Tibial nerve (tissue), 4 donors: ENCODE measurements at regions not wholly inside any gene's neighbourhood (a gene's known extent, or its start where the extent isn't known, plus 50 kb on each side); places are given as distances from the start of the nearest gene placed in this dataset.
A peak's percentile ranks its signal among the peaks of the same experiment; 100 is the strongest.

Experiments
- DNase-seq, 2 donors: peaks; one replicate each; pipeline ENCODE4 v3.0.0-alpha.2; 2019; ENCODE audit warnings: low spot score in 2 of 2
- H3K27ac ChIP-seq, 4 donors: fragments of 200-600 bp; sonication (generic) in 3 of 4; one replicate each; pipeline ENCODE4 v1.5.1; 2017 to 2019; ENCODE audit warnings: mild to moderate bottlenecking in 1 of 4
- H3K27me3 ChIP-seq, 2 donors: fragments of 200-600 bp; sonication (generic) in 1 of 2; one replicate each; pipeline versions ENCODE4 v1.5.1 to v1.6.0; 2017 to 2019
- H3K36me3 ChIP-seq, 3 donors: fragments of 200-600 bp; sonication (generic); one replicate each; pipeline ENCODE4 v1.5.1; 2018 to 2019
- H3K4me1 ChIP-seq, 4 donors: fragments of 200-600 bp; sonication (generic) in 3 of 4; one replicate each; pipeline ENCODE4 v1.5.1; 2017 to 2019
- H3K4me3 ChIP-seq, 4 donors: fragments of 200-600 bp; sonication (generic) in 3 of 4; one replicate each; pipeline ENCODE4 v1.5.1; 2017 to 2019; ENCODE audit warnings: mild to moderate bottlenecking in 1 of 4, moderate library complexity in 1 of 4
- H3K9me3 ChIP-seq, 4 donors: fragments of 200-600 bp; sonication (generic) in 3 of 4; one replicate each; pipeline ENCODE4 v1.5.1; 2017 to 2019
- EP300 ChIP-seq, 2 donors: sonication (generic); formaldehyde crosslinking; IDR thresholded peaks; one replicate each; pipeline ENCODE4 v1.6.1; 2017; ENCODE audit warnings: antibody characterized with exemption in 2 of 2, mild to moderate bottlenecking in 1 of 2
- POLR2A ChIP-seq, 2 donors: fragments of 450-650 bp; IDR thresholded peaks; one replicate each; pipeline ENCODE4 v1.6.1; 2017; ENCODE audit warnings: antibody characterized with exemption in 2 of 2, mild to moderate bottlenecking in 2 of 2, moderate library complexity in 2 of 2
- whole genome bisulfite sequencing, 2 donors: methylation state at CpG; one replicate each; pipeline ENCODE4 v1.1.5; 2018; 5-methylcytosine and 5-hydroxymethylcytosine counted together
- TF ChIP-seq, protein P1 (sequence below), 5 experiments: fragments of 200-600 bp in 3 of 5; fragments of 450-650 bp in 2 of 5; sonication (generic) in 3 of 5; IDR thresholded peaks; one replicate each; pipeline ENCODE4 v1.5.1; 2016 to 2019; ENCODE audit warnings: antibody characterized with exemption in 5 of 5, mild to moderate bottlenecking in 3 of 5, moderate library complexity in 2 of 5

GRCh38 chr9:89744255-89744648, 139.4 kb downstream of the GADD45G start:
- WGBS, 2 donors, result 82 to 84% methylated on average over 8 of the region's 8 CpGs
- Histone ChIP-seq H3K4me3 (no peak overlapping the region), H3K4me1 (no peaks in the 10 kb centered on the region), H3K27me3 (no peaks in the 10 kb centered on the region), H3K9me3 (peaks cover 0 to 6% (median 0%) of the 10 kb centered on the region in 4 donors), H3K27ac (no peak overlapping the region), H3K36me3 (no peaks in the 10 kb centered on the region)
- TF ChIP-seq EP300 (IDR thresholded peaks at IDR 0.05), result no peak
- TF ChIP-seq POLR2A (IDR thresholded peaks at IDR 0.05), result no peak
- TF ChIP-seq, protein P1, sequence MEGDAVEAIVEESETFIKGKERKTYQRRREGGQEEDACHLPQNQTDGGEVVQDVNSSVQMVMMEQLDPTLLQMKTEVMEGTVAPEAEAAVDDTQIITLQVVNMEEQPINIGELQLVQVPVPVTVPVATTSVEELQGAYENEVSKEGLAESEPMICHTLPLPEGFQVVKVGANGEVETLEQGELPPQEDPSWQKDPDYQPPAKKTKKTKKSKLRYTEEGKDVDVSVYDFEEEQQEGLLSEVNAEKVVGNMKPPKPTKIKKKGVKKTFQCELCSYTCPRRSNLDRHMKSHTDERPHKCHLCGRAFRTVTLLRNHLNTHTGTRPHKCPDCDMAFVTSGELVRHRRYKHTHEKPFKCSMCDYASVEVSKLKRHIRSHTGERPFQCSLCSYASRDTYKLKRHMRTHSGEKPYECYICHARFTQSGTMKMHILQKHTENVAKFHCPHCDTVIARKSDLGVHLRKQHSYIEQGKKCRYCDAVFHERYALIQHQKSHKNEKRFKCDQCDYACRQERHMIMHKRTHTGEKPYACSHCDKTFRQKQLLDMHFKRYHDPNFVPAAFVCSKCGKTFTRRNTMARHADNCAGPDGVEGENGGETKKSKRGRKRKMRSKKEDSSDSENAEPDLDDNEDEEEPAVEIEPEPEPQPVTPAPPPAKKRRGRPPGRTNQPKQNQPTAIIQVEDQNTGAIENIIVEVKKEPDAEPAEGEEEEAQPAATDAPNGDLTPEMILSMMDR (IDR thresholded peaks at IDR 0.05), result no peak
- no peak for DNase-seq

DNA sequence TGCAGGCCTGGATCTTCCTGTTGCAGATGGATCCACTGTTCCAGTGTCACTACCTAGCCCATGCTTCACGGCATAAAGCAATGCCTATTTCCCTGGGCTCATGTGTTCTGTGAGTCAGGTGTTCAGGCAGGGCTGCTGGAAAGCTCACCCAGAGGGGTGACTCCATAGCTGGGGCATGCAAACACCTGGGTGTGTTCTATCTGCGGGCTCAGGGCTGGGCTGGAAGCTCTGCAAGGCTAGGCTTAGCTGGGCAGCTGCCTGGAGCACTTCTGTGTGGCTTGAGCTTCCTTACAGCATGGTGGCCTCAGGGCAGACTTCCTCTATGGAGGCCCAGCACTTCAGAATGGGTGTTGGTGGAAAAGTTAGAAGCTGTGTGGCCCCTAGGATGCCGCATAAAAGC, 139.9 kb downstream of the GADD45G start:
- H3K27ac ChIP-seq, result no peak overlapping the region
- no peaks in the 10 kb centered on the region for H3K27me3 ChIP-seq
- no peak overlapping the region for H3K4me3 ChIP-seq
- DNase-seq, result no peak
- no peaks in the 10 kb centered on the region for H3K4me1 ChIP-seq
- TF ChIP-seq POLR2A (IDR thresholded peaks at IDR 0.05) (no peak), EP300 (IDR thresholded peaks at IDR 0.05) (no peak)
- TF ChIP-seq, protein P1 (IDR thresholded peaks at IDR 0.05), result no peak
- no peaks in the 10 kb centered on the region for H3K36me3 ChIP-seq
- WGBS, 2 donors, result 100% methylated on average over 2 of the region's 3 CpGs
- peaks cover 0 to 6% (median 0%) of the 10 kb centered on the region in 4 donors for H3K9me3 ChIP-seq

DNA sequence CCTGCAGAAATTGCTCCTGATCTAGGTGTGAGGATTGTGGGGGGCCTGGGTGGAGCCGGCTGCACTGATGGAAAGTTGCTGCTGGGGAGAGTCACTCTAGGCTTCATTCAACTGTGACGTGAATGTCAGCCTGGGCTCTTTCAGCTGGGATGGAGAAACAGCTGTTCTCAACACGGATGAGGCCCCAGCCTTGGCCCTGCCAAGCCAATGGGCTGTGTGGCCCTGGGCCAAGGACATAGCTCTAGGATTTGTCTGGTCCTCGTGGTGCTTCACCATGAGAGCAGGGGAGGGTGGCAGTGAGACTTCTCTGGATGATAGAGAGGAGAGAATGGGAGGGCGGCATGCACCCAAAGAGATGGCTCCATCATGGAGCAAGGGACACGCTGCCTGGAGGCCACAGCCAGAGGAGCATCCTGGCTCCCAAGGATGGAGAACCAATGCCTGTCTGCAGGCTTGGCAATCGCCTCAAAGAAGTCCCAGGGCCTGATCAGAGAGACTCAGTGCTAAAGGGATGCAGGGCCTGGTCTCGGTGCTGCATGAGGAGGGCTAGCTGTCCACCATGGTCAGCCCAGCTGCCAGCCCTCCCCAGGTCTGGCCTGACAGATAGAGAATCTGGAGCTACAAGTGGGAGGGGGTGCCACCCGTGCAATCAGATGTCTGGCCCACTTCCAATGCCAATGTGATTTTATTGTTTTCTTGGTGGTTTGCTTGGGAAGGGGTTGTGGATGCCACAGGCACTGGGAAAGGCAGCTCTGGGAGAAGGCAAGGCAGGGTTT, 141.0 kb downstream of the GADD45G start:
- Histone ChIP-seq H3K36me3 (no peaks in the 10 kb centered on the region), H3K9me3 (peaks cover 0 to 6% (median 0%) of the 10 kb centered on the region in 4 donors), H3K4me1 (no peaks in the 10 kb centered on the region), H3K27ac (no peak overlapping the region), H3K4me3 (no peak overlapping the region), H3K27me3 (no peaks in the 10 kb centered on the region)
- TF ChIP-seq EP300 (IDR thresholded peaks at IDR 0.05) (no peak), POLR2A (IDR thresholded peaks at IDR 0.05) (no peak)
- TF ChIP-seq, protein P1 (IDR thresholded peaks at IDR 0.05), result no peak
- 84 to 85% methylated on average over 8 to 9 of the region's 9 CpGs for whole genome bisulfite sequencing, 2 donors
- no peak for DNase-seq

GRCh38 chr9:89746385-89747116, 141.7 kb downstream of the GADD45G start:
- H3K4me3 ChIP-seq, result no peak overlapping the region

More at GRCh38 chr9:89746385-89747116, 141.7 kb downstream of the GADD45G start:
- no peaks in the 10 kb centered on the region for H3K27me3 ChIP-seq
- H3K4me1 ChIP-seq, result no peaks in the 10 kb centered on the region
- WGBS, 2 donors, result 76 to 77% methylated on average over 15 of the region's 15 CpGs
- no peaks in the 10 kb centered on the region for H3K36me3 ChIP-seq
- DNase-seq, result peak in 1 of 2 donors; percentile 26
- H3K27ac ChIP-seq, result no peak overlapping the region
- peaks cover 0 to 6% (median 0%) of the 10 kb centered on the region in 4 donors for H3K9me3 ChIP-seq
- no peak for TF ChIP-seq POLR2A (IDR thresholded peaks at IDR 0.05)
- no peak for TF ChIP-seq EP300 (IDR thresholded peaks at IDR 0.05)
- TF ChIP-seq, protein P1 (IDR thresholded peaks at IDR 0.05), result no peak
